ENCODE measurements at regions not wholly inside any gene's neighbourhood (a gene's known extent, or its start where the extent isn't known, plus 50 kb on each side); places are given as distances from the start of the nearest gene placed in this dataset.

DNA sequence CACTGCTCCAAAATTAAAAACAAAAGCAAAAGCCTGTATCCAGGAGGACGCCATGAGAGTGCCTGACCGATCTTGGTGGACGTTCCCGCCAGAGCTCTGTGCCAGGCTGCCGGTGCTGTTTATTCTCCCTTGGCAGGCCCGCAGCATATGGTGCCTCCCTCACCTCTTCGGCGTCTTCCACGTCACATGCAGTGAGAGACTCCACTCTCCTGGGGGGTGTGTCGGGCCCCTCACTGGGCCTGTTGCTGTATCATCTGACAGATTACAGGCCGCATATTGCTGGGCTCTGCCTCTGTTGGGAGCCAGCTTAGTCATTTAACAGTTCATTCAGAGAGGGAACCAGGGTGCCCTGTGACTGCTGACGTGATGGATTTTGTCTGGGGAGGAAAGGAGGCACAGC lies 86.4 kb upstream of the ARRDC4 start:
- no peak overlapping the region for H3K9ac ChIP-seq (ENCODE audit: insufficient read length, low read depth)
- H3K4me3 ChIP-seq (ENCODE audit: insufficient read length, low read depth): no peak overlapping the region
- H3K36me3 ChIP-seq (ENCODE audit: insufficient read depth, insufficient read length, low read length): no peaks in the 10 kb centered on the region
- TF ChIP-seq YY1 (IDR thresholded peaks at IDR 0.05; ENCODE audit: insufficient read depth, insufficient read length): no peak
- no peak for TF ChIP-seq SUZ12 (IDR thresholded peaks at IDR 0.05; ENCODE audit: extremely low read depth, insufficient read depth, insufficient read length)
- no peak for TF ChIP-seq ZNF274 (IDR thresholded peaks at IDR 0.05; ENCODE audit: low read depth, low read length)
- H3K9me3 ChIP-seq (ENCODE audit: insufficient read depth, low read length): peaks cover 7% of the 10 kb centered on the region; the same call in 1 of the 2 replicates
- DNase-seq (ENCODE audit: low read depth, low spot score): no peak
- peaks cover 2% of the 10 kb centered on the region for H3K27me3 ChIP-seq (ENCODE audit: insufficient read depth, insufficient read length)
- H3K4me1 ChIP-seq (ENCODE audit: insufficient read depth, insufficient read length): no peaks in the 10 kb centered on the region

DNA sequence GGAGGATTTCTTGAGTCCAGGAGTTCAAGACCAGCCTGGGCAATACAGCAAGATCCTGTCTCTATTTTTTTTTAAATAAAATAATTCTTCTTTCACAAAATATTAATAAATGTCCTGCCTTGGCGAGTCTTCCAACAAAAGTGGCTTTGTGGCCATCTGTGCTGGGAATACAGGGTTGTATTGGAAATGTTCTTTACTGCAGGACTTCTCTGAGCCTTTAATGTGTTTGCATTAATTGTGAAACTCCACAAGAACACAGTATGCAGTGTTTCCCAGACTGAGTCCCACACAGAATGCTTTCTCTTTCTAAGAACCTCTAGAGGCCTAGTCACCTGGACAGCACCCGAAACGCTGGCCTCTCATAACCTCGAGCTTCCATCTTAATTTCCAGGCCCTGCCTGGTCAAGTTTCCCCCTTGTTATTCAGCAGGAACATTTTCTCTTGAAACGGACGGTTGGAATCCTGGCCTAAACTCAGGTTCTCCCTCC lies 85.4 kb upstream of the ARRDC4 start:
- Histone ChIP-seq H3K27me3 (ENCODE audit: insufficient read depth, insufficient read length) (peaks cover 2% of the 10 kb centered on the region), H3K4me3 (ENCODE audit: insufficient read length, low read depth) (peak overlapping the region; percentile 39), H3K36me3 (ENCODE audit: insufficient read depth, insufficient read length, low read length) (no peaks in the 10 kb centered on the region), H3K9ac (ENCODE audit: insufficient read length, low read depth) (peak overlapping the region; percentile 14), H3K4me1 (ENCODE audit: insufficient read depth, insufficient read length) (no peaks in the 10 kb centered on the region), H3K9me3 (ENCODE audit: insufficient read depth, low read length) (peaks cover 7% of the 10 kb centered on the region; the same call in 1 of the 2 replicates)
- TF ChIP-seq ZNF274 (IDR thresholded peaks at IDR 0.05; ENCODE audit: low read depth, low read length) (no peak), YY1 (IDR thresholded peaks at IDR 0.05; ENCODE audit: insufficient read depth, insufficient read length) (no peak), SUZ12 (IDR thresholded peaks at IDR 0.05; ENCODE audit: extremely low read depth, insufficient read depth, insufficient read length) (no peak)
- no peak for DNase-seq (ENCODE audit: low read depth, low spot score)

DNA sequence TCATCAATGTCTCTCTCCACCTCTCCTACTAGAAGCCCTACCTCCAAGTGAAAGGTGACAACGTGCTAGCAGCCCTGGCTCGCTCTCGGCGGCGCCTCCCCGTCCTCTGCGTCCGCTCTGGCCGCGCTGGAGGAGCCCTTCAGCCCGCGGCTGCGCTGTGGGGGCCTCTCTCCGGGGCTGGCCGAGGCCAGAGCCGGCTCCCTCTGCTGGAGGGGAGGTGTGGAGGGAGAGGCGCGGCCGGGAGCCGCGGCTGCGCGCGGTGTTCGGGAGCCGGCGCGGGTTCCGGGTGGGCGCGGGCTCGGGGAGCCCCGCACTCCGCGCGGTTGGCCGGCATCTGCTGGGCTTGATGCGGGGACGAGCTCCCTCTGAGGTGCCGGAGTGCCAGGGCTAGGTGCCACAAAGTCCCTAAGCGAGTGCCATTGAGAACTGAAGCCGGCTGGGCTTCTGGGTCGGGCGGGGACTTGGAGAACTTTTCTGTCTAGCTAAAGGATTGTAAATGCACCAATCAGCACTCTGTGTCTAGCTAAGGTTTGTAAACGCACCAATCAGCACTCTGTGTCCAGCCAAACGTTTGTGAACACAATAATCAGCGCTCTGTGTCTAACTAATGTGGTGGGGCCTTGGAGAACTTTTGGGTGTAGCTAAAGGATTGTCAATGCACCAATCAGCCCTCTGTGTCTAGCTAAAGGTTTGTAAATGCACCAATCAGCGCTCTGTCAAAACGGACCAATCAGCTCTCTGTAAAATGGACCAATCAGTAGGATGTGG lies 84.8 kb upstream of the ARRDC4 start:
- Histone ChIP-seq H3K9me3 (ENCODE audit: insufficient read depth, low read length) (peaks cover 7% of the 10 kb centered on the region; the same call in 1 of the 2 replicates), H3K36me3 (ENCODE audit: insufficient read depth, insufficient read length, low read length) (no peaks in the 10 kb centered on the region), H3K9ac (ENCODE audit: insufficient read length, low read depth) (peak overlapping the region; percentile 14), H3K27me3 (ENCODE audit: insufficient read depth, insufficient read length) (peaks cover 2% of the 10 kb centered on the region), H3K4me1 (ENCODE audit: insufficient read depth, insufficient read length) (no peaks in the 10 kb centered on the region), H3K4me3 (ENCODE audit: insufficient read length, low read depth) (peak overlapping the region; percentile 39)
- peak; percentile 16 for DNase-seq (ENCODE audit: low read depth, low spot score)
- TF ChIP-seq ZNF274 (IDR thresholded peaks at IDR 0.05; ENCODE audit: low read depth, low read length): no peak
- no peak for TF ChIP-seq SUZ12 (IDR thresholded peaks at IDR 0.05; ENCODE audit: extremely low read depth, insufficient read depth, insufficient read length)
- TF ChIP-seq YY1 (IDR thresholded peaks at IDR 0.05; ENCODE audit: insufficient read depth, insufficient read length): no peak

DNA sequence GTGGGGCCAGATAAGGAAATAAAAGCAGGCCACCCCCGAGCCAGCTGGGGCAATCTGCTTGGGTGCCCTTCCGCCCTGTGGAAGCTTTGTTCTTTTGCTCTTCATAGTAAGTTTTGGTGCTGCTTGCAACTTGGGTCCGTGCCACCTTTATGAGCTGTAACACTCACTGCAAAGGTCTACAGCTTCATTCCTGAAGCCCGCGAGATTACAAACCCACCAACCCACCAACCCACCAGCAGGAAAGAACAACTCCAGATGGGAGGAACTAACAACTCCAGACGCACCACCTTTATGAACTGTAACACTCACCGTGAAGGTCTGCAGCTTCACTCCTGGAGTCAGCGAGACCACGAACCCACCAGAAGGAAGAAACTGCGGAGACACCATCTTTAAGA lies 84.2 kb upstream of the ARRDC4 start:
- Histone ChIP-seq H3K27me3 (ENCODE audit: insufficient read depth, insufficient read length) (peaks cover 2% of the 10 kb centered on the region), H3K36me3 (ENCODE audit: insufficient read depth, insufficient read length, low read length) (no peaks in the 10 kb centered on the region), H3K9me3 (ENCODE audit: insufficient read depth, low read length) (peaks cover 7% of the 10 kb centered on the region; the same call in 1 of the 2 replicates), H3K4me3 (ENCODE audit: insufficient read length, low read depth) (no peak overlapping the region), H3K9ac (ENCODE audit: insufficient read length, low read depth) (no peak overlapping the region), H3K4me1 (ENCODE audit: insufficient read depth, insufficient read length) (no peaks in the 10 kb centered on the region)
- TF ChIP-seq YY1 (IDR thresholded peaks at IDR 0.05; ENCODE audit: insufficient read depth, insufficient read length) (no peak), SUZ12 (IDR thresholded peaks at IDR 0.05; ENCODE audit: extremely low read depth, insufficient read depth, insufficient read length) (no peak), ZNF274 (IDR thresholded peaks at IDR 0.05; ENCODE audit: low read depth, low read length) (no peak)
- no peak for DNase-seq (ENCODE audit: low read depth, low spot score)

DNA sequence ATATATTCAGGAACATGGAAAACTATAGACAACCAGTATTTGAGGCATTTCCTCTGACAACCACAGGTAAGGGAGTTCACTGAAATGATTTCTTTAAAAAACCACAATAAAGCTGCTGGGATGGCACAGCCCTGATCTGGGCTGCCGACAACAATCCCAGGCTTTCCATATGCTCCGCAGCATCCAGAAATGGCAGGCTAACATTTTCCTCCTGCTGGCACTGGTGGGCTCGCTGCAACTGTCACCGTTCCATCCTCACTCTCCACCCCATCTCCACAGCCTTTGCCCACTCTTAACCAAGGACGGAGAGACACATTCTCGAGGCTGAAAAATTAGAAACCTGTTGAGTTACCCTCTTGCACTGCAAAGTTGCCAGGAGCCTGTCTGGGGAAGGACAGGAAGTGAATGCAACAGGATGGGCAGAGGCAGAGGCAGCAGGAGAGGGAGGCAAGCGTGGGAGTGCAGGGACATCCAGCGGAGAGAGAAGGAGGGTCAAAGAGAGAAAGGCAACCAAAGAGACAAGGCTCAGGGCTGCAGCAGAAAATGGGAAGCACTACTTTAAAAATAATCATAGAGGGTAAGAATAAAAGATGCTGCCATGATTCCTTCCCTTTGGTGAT lies 79.0 kb upstream of the ARRDC4 start:
- TF ChIP-seq YY1 (IDR thresholded peaks at IDR 0.05; ENCODE audit: insufficient read depth, insufficient read length): no peak
- Histone ChIP-seq H3K36me3 (ENCODE audit: insufficient read depth, insufficient read length, low read length) (no peaks in the 10 kb centered on the region), H3K4me1 (ENCODE audit: insufficient read depth, insufficient read length) (no peaks in the 10 kb centered on the region), H3K9me3 (ENCODE audit: insufficient read depth, low read length) (0 out of 2 replicates have a peak, but pooled peaks cover under 1% of the 10 kb centered on the region), H3K27me3 (ENCODE audit: insufficient read depth, insufficient read length) (peaks cover 2% of the 10 kb centered on the region), H3K4me3 (ENCODE audit: insufficient read length, low read depth) (no peak overlapping the region), H3K9ac (ENCODE audit: insufficient read length, low read depth) (no peak overlapping the region)
- no peak for DNase-seq (ENCODE audit: low read depth, low spot score)

DNA sequence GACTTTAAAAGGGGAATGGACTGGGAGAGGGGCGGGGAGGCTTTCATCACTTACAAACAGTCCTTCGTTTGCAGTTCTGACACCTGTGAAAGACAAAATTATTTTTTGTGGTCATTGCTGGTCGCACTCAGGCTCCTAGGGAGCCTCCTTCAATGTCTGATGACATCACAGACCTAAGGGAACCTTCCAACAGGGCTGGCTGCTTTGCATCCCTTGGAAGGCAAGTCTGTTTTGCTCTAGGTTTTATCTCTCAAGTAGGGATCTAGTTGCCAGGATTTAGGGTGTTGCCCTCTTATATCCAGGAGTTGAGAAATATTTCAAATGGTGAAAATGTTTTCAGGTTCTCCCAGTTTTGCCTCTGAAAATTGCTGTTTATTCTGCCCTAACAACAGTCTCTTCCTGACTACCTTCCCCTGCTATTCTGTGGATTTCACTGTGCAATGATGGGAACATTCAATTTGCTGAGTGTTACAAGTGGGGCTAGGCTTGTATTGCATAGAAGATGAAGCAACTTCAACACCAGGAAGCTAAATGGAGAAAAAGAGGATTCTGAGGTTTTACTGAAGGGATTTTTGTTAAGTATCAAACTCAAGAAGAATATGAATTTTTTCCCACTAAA lies 75.9 kb upstream of the ARRDC4 start:
- TF ChIP-seq YY1 (IDR thresholded peaks at IDR 0.05; ENCODE audit: insufficient read depth, insufficient read length): no peak
- TF ChIP-seq ZNF274 (IDR thresholded peaks at IDR 0.05; ENCODE audit: low read depth, low read length): no peak
- no peak for TF ChIP-seq SUZ12 (IDR thresholded peaks at IDR 0.05; ENCODE audit: extremely low read depth, insufficient read depth, insufficient read length)

DNA sequence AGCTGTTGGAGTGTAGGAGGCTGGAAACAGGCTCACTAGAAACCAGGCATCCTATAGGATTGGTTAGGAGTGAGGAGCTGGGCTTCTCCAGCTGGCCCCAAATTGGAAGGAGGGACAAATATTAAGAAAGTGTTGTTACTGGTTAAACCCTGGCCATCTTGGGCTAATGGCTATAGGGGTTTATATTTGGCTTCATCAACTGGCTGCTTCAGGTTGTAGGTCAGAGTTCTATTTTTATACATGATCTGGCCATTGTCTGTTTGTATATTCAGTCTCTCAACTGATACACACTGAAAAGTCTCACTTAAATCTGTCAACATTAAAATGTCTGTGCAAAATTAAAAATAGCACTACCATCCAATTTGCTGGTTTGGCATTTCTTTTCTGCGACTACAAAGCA lies 70.2 kb upstream of the ARRDC4 start:
- Histone ChIP-seq H3K4me1 (ENCODE audit: insufficient read depth, insufficient read length) (no peaks in the 10 kb centered on the region), H3K9ac (ENCODE audit: insufficient read length, low read depth) (no peak overlapping the region), H3K36me3 (ENCODE audit: insufficient read depth, insufficient read length, low read length) (no peaks in the 10 kb centered on the region), H3K27me3 (ENCODE audit: insufficient read depth, insufficient read length) (no peaks in the 10 kb centered on the region), H3K4me3 (ENCODE audit: insufficient read length, low read depth) (no peak overlapping the region), H3K9me3 (ENCODE audit: insufficient read depth, low read length) (no peaks in the 10 kb centered on the region)
- no peak for DNase-seq (ENCODE audit: low read depth, low spot score)
- TF ChIP-seq ZNF274 (IDR thresholded peaks at IDR 0.05; ENCODE audit: low read depth, low read length) (no peak), SUZ12 (IDR thresholded peaks at IDR 0.05; ENCODE audit: extremely low read depth, insufficient read depth, insufficient read length) (no peak), YY1 (IDR thresholded peaks at IDR 0.05; ENCODE audit: insufficient read depth, insufficient read length) (no peak)

More for the DNA sequence above, 75.9 kb upstream of the ARRDC4 start:
- Histone ChIP-seq H3K4me3 (ENCODE audit: insufficient read length, low read depth) (no peak overlapping the region), H3K9me3 (ENCODE audit: insufficient read depth, low read length) (no peaks in the 10 kb centered on the region), H3K36me3 (ENCODE audit: insufficient read depth, insufficient read length, low read length) (no peaks in the 10 kb centered on the region), H3K27me3 (ENCODE audit: insufficient read depth, insufficient read length) (no peaks in the 10 kb centered on the region), H3K4me1 (ENCODE audit: insufficient read depth, insufficient read length) (no peaks in the 10 kb centered on the region), H3K9ac (ENCODE audit: insufficient read length, low read depth) (no peak overlapping the region)
- DNase-seq (ENCODE audit: low read depth, low spot score): no peak
